Prostate gland (tissue), 2 donors: ENCODE measurements at regions not wholly inside any gene's neighbourhood (a gene's known extent, or its start where the extent isn't known, plus 50 kb on each side); places are given as distances from the start of the nearest gene placed in this dataset.
"Not testable (repeated sequence)": the region's sequence is repeated elsewhere in the genome, so short reads cannot be mapped to it uniquely, and the experiment has no call there.

ENCODE experiments used
- DNase-seq: peaks from one replicate; pipeline ENCODE4 v3.0.0-alpha.2; 2019; ENCODE audit warnings: low spot score
- H3K27ac ChIP-seq, 2 donors: fragments of 200-600 bp; sonication (generic); 2 replicates each; pipeline ENCODE4 v1.5.1; 2017 to 2019
- H3K27me3 ChIP-seq: fragments of 200-600 bp; sonication (generic); replicated peaks from 2 replicates; pipeline ENCODE4 v1.5.1; 2019; ENCODE audit not compliant: insufficient read depth
- H3K36me3 ChIP-seq, 2 donors: fragments of 200-600 bp; sonication (generic); 1 replicate in 1 of 2; 2 replicates in 1 of 2; pipeline versions ENCODE4 v1.5.1 to v1.8.1; 2017 to 2019
- H3K4me1 ChIP-seq: fragments of 200-600 bp; sonication (generic); replicated peaks from 2 replicates; pipeline ENCODE4 v1.5.1; 2019
- H3K4me3 ChIP-seq, 2 donors: fragments of 200-600 bp; sonication (generic); 2 replicates each; pipeline ENCODE4 v1.5.1; 2017 to 2019
- H3K9me3 ChIP-seq: fragments of 200-600 bp; sonication (generic); 2 replicates; pipeline ENCODE4 v1.5.1; 2017
- CTCF ChIP-seq, 4 experiments: fragments of 200-600 bp in 2 of 4; fragments of 450-650 bp in 2 of 4; sonication (generic) in 2 of 4; IDR thresholded peaks; 1 replicate in 3 of 4; 2 replicates in 1 of 4; pipeline ENCODE4 v1.5.1; 2016 to 2019; ENCODE audit warnings: antibody characterized with exemption in 4 of 4, mild to moderate bottlenecking in 2 of 4, moderate library complexity in 2 of 4
- POLR2A ChIP-seq: fragments of 450-650 bp; IDR thresholded peaks from one replicate; pipeline ENCODE4 v1.6.1; 2016; ENCODE audit warnings: antibody characterized with exemption, mild to moderate bottlenecking
- POLR2AphosphoS5 ChIP-seq: sonication (generic); formaldehyde crosslinking; IDR thresholded peaks from one replicate; pipeline ENCODE4 v1.6.1; 2017; ENCODE audit warnings: antibody characterized with exemption
- WGBS: methylation state at CpG from one replicate; pipeline ENCODE4 v1.1.5; 2018; 5-methylcytosine and 5-hydroxymethylcytosine counted together
- intact Hi-C: fragments of 100-400 bp; cut with DNase I; formaldehyde crosslinking; loops from one replicate; pipeline ENCODE4 v1.14.2; 2022

DNA sequence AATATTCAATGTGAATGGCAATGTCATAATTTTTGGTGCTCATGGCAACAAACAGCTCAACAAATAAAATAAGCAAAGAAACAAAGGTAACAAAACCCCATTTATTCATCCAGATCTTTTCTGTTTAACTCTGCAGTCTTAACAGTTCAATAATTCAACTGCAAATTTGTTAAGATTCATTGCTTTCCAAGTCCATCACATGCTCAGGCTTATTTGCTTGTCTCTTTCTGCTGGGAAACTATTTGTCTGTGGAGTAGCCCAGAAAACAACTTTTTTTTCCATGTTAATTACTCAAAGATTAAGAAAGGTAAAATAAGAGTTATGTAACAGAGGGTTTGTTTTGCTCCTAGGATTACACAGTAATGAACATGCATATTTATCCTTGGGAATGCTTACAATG lies 92.6 kb upstream of the PNPT1 start:
- Histone ChIP-seq H3K27ac (no peak overlapping the region), H3K9me3 (no peaks in the 10 kb centered on the region), H3K27me3 (no peaks in the 10 kb centered on the region), H3K4me1 (no peaks in the 10 kb centered on the region), H3K36me3 (no peaks in the 10 kb centered on the region), H3K4me3 (no peak overlapping the region)
- no peak for DNase-seq
- TF ChIP-seq POLR2AphosphoS5 (no peak), CTCF (IDR thresholded peaks at IDR 0.05) (no peak), POLR2A (no peak)
- intact Hi-C loops, result no loop called here

- not testable (repeated sequence) for DNase-seq
Observed at GRCh38 chr2:55783751-55784150, 90.1 kb upstream of the PNPT1 start.

GRCh38 chr2:55782528-55783173 lies 89.0 kb upstream of the PNPT1 start:
- H3K27ac ChIP-seq, result no peak overlapping the region
- H3K36me3 ChIP-seq, result no peaks in the 10 kb centered on the region
- no peak for TF ChIP-seq POLR2A
- TF ChIP-seq POLR2AphosphoS5, result no peak
- no peak for TF ChIP-seq CTCF (IDR thresholded peaks at IDR 0.05)
- 80% methylated on average over 4 of the region's 4 CpGs for WGBS
- H3K9me3 ChIP-seq, result no peaks in the 10 kb centered on the region
- H3K4me1 ChIP-seq, result no peaks in the 10 kb centered on the region
- H3K27me3 ChIP-seq, result no peaks in the 10 kb centered on the region
- DNase-seq, result no peak
- no peak overlapping the region for H3K4me3 ChIP-seq
- intact Hi-C loops, result no loop called here

More at GRCh38 chr2:55783751-55784150, 90.1 kb upstream of the PNPT1 start:
- H3K4me1 ChIP-seq, H3K27ac ChIP-seq, H3K4me3 ChIP-seq, H3K9me3 ChIP-seq, H3K27me3 ChIP-seq, H3K36me3 ChIP-seq, intact Hi-C loops: not testable (repeated sequence)
- WGBS, result 89% methylated on average over 5 of the region's 5 CpGs

- intact Hi-C loops, result no loop called here
- DNase-seq, result no peak
- no peaks in the 10 kb centered on the region for H3K27me3 ChIP-seq
- H3K9me3 ChIP-seq, result no peaks in the 10 kb centered on the region
- H3K4me1 ChIP-seq, result no peaks in the 10 kb centered on the region
- no peak overlapping the region for H3K27ac ChIP-seq
- WGBS, result 90% methylated on average over 1 of the region's 1 CpG
- no peaks in the 10 kb centered on the region for H3K36me3 ChIP-seq
- TF ChIP-seq POLR2AphosphoS5, result no peak
- TF ChIP-seq POLR2A, result no peak
- no peak for TF ChIP-seq CTCF (IDR thresholded peaks at IDR 0.05)
- H3K4me3 ChIP-seq, result no peak overlapping the region
Observed at GRCh38 chr2:55781542-55781941, 87.9 kb upstream of the PNPT1 start.

GRCh38 chr2:55780697-55781096 lies 87.1 kb upstream of the PNPT1 start:
- no peak for DNase-seq
- Histone ChIP-seq H3K27me3 (no peaks in the 10 kb centered on the region), H3K36me3 (no peaks in the 10 kb centered on the region), H3K4me1 (no peaks in the 10 kb centered on the region), H3K4me3 (no peak overlapping the region), H3K9me3 (no peaks in the 10 kb centered on the region), H3K27ac (no peak overlapping the region)
- TF ChIP-seq CTCF (IDR thresholded peaks at IDR 0.05) (no peak), POLR2AphosphoS5 (no peak), POLR2A (no peak)
- WGBS, result 71% methylated on average over 1 of the region's 1 CpG
- intact Hi-C loops, result no loop called here
